ENCODE measurements at regions not wholly inside any gene's neighbourhood (a gene's known extent, or its start where the extent isn't known, plus 50 kb on each side); places are given as distances from the start of the nearest gene placed in this dataset.
"Not testable (repeated sequence)": the region's sequence is repeated elsewhere in the genome, so short reads cannot be mapped to it uniquely, and the experiment has no call there.

- intact Hi-C loops (cut with DNase I; ENCODE audit: low total_unique reads), result no loop called here
- TF ChIP-seq CTCF (IDR thresholded peaks at IDR 0.05), result no peak
- TF ChIP-seq POLR2A (IDR thresholded peaks at IDR 0.05), result no peak
- H3K4me3 ChIP-seq (ENCODE audit: low read depth, poor library complexity, severe bottlenecking), result no peak overlapping the region
- no peak for DNase-seq (ENCODE audit: low spot score in 2 of 2)
- WGBS, 2 donors, result 61 to 64% methylated on average over 5 of the region's 5 CpGs
Observed at GRCh38 chr2:198525211-198525969, 721.0 kb downstream of the PLCL1 start.

GRCh38 chr2:198523710-198524109, 719.3 kb downstream of the PLCL1 start:
- no peak overlapping the region for H3K4me3 ChIP-seq (ENCODE audit: low read depth, poor library complexity, severe bottlenecking)
- no peak for TF ChIP-seq CTCF (IDR thresholded peaks at IDR 0.05)
- no peak for TF ChIP-seq POLR2A (IDR thresholded peaks at IDR 0.05)
- 48 to 49% methylated on average over 2 of the region's 2 CpGs for WGBS, 2 donors
- no peak for DNase-seq (ENCODE audit: low spot score in 2 of 2)
- intact Hi-C loops (cut with DNase I; ENCODE audit: low total_unique reads), result loop anchor here (5.0 kb wide), 1 partner anchor 296 kb away; no protein-coding TSS in a partner anchor

- H3K4me3 ChIP-seq (ENCODE audit: low read depth, poor library complexity, severe bottlenecking), result no peak overlapping the region
- TF ChIP-seq CTCF (IDR thresholded peaks at IDR 0.05) (no peak), POLR2A (IDR thresholded peaks at IDR 0.05) (no peak)
- no peak for DNase-seq (ENCODE audit: low spot score in 2 of 2)
- 89 to 93% methylated on average over 2 of the region's 2 CpGs for WGBS, 2 donors
- intact Hi-C loops (cut with DNase I; ENCODE audit: low total_unique reads), result no loop called here
Observed at GRCh38 chr2:198518935-198519334, 714.5 kb downstream of the PLCL1 start.

- 67 to 69% methylated on average over 2 of the region's 2 CpGs for WGBS, 2 donors
- no peak for TF ChIP-seq POLR2A (IDR thresholded peaks at IDR 0.05)
- TF ChIP-seq CTCF (IDR thresholded peaks at IDR 0.05), result no peak
- H3K4me3 ChIP-seq (ENCODE audit: low read depth, poor library complexity, severe bottlenecking), result no peak overlapping the region
- DNase-seq (ENCODE audit: low spot score in 2 of 2), result no peak
- intact Hi-C loops (cut with DNase I; ENCODE audit: low total_unique reads), result no loop called here
Observed at GRCh38 chr2:198517976-198518375, 713.6 kb downstream of the PLCL1 start.

- intact Hi-C loops (cut with DNase I; ENCODE audit: low total_unique reads); H3K4me3 ChIP-seq (ENCODE audit: low read depth, poor library complexity, severe bottlenecking); DNase-seq (ENCODE audit: low spot score in 2 of 2): not testable (repeated sequence)
- 96 to 100% methylated on average over 1 of the region's 1 CpG for WGBS, 2 donors
Observed at GRCh38 chr2:198508610-198509009, 704.2 kb downstream of the PLCL1 start.

- DNase-seq (ENCODE audit: low spot score in 2 of 2), result peak in 1 of 2 donors; percentile 14
- TF ChIP-seq CTCF (IDR thresholded peaks at IDR 0.05) (no peak), POLR2A (IDR thresholded peaks at IDR 0.05) (no peak)
- 15 to 22% methylated on average over 6 of the region's 6 CpGs for WGBS, 2 donors
- H3K4me3 ChIP-seq (ENCODE audit: low read depth, poor library complexity, severe bottlenecking), result no peak overlapping the region
- intact Hi-C loops (cut with DNase I; ENCODE audit: low total_unique reads), result no loop called here
Observed at GRCh38 chr2:198499539-198499938, 695.1 kb downstream of the PLCL1 start.
